Myocyte (in vitro differentiated cells): ENCODE measurements at regions not wholly inside any gene's neighbourhood (a gene's known extent, or its start where the extent isn't known, plus 50 kb on each side); places are given as distances from the start of the nearest gene placed in this dataset.

Source experiments
- DNase-seq: peaks from one replicate; pipeline ENCODE4 v3.0.0-alpha.2; 2012; ENCODE audit warnings: low read depth

DNA sequence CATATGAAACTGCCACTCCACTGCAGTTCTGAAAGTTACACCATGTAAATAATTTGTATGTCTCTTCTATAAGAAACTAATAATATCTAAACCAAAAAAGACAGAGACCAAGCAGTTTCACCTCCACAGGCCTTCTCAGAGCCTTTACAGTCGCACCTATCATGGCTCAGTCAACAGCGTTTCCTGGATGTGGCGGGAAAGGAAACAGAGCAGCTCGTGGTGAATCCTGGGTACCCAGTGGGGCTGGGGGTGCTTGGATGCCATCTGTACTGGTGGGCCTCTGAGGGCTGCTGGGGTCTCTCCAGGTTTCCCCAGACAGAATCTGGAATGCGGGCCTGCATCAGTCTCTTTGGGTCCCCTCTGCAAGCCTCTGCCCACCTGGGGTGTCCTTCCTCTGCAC lies 100.2 kb upstream of the CASZ1 start:
- no peak for DNase-seq

DNA sequence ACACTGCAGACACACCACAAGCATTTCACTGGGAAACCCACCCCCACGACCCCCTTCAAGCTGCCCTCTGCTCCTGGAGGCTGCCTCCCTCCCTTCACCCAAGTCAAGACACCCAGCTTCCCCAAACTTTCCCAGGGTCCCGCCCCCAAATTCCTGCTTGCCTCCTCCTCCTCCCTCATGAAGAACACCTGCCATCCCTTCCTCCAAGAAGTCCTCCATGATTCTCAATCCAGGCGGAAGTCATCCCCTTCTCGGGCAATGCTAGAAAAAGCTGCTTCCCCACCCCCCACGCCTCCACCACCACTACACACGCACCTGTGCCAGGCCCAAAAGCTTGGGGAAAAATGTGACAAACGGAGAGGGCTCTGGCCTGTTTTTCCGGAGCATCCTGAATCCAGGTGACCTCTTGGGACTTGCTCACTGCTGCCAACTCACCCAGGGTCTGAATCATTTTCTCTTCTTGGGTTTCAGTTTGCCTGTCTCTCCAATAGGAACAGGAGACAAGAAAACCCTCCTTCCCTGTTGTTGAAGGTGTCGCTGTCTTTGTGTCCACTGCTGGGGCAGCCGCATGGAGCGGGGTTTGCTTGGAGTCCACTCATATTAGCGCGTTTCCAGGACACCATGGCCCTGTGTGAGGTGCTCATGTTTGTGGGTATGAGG lies 101.0 kb upstream of the CASZ1 start:
- DNase-seq = no peak

DNA sequence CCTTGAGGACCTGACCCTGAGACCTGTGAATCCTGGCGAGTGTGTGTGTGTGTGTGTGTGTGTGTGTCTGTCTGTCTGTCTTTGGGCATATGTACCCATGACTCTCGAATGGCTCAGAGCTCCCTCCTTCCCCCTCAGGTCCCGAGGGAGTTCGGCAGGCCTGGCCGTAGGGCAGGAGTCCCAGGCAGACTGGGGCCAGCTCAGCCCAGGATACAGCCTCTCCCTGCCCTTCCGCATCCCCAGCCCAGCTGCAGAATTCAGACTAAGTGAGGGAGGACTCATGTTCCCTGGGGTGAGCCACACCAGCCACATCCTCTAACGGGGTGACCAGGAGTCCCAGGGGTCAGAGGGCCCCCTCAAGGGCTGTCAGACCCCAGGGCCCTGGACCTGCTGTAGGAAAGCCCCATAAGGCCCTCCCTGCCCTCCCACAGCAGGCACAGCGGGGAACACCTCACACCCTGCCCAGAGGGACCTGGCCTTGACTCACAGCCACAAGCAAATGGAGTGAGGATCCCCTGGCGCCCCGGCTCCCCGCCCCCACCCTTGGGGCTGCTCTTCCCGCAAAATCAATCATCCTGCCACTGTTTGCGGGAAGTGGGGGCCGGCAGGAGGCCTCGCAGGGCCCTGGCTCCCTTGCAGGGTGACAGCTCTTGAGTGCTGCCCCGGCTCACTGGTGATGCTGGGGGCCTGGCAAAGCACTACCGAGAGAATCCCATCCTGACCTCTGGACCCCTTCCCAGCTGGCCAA lies 101.7 kb upstream of the CASZ1 start:
- peak; percentile 27 for DNase-seq

DNA sequence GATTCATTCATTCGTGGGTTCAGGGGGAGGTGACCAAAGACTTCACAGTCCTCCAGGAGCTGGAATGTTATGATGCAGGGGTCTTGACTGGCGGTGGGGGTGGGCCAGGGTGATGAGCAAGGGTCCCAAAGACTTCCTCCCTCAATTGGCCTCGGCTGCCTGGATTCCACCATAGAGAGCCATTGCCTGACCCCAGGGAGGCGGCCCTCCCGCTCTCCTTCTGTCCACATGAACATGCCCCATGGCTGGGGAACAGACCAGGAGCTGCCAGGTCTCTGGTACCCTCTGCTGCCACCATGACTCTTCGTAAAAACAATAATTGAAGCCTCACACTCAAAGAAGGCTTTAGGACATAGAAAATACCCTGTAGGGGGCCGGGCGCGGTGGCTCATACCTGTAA lies 102.5 kb upstream of the CASZ1 start:
- DNase-seq = no peak

DNA sequence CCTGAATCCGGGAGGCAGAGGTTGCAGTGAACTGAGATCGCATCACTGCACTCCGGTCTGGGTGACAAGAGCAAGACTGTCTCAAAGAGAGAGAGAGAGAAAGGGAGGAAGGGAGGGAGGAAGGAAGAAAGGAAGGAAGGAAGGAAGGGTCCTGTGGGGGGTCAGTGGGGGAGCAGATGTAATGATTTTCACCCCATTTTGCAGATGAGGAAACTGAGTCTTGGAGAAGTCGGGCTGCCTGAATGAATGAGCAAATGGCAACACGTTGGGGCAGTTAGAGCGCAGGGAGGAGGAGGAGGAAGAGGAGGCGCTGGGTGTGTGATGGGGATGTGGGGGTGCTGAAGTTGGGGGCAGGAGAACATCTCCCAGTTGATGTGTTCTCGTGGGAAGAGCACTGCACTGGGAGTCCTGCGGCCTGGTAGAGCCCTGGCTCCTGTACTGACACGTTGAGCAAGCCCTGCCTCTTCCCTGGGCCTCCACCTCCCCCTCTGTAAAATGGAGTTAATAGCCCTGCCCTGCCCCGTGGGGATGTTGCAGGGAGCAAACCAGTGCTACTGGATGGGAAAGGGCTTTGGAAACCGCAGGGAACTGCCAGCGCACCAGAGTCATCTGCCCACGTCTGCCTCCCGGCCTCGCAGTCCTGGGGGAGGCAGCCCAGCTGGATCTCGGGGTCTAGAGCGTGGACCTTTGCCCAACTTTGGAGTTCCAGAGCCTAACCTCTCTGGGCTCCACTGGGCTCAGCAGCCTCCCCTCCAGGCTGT lies 103.2 kb upstream of the CASZ1 start:
- DNase-seq = no peak

DNA sequence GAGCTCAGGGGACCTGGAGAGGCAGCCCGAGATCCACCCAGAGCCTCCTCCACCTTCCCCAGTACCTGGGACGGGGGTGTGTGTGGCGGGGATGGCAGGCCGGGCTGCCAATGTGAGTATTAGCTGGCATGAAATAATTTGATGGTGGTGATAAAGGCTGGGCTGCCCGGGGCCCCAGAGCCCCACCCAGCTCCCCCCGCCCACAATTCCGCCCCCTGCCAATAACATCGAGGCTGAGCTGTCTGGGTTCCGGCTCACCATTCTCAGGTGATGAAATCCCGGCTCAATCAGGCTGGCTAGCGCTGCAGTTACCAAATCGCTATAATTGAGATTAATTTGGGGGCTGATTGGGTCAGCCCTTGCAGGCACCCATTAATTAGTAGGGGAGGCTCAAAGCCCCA lies 103.8 kb upstream of the CASZ1 start:
- no peak for DNase-seq

DNA sequence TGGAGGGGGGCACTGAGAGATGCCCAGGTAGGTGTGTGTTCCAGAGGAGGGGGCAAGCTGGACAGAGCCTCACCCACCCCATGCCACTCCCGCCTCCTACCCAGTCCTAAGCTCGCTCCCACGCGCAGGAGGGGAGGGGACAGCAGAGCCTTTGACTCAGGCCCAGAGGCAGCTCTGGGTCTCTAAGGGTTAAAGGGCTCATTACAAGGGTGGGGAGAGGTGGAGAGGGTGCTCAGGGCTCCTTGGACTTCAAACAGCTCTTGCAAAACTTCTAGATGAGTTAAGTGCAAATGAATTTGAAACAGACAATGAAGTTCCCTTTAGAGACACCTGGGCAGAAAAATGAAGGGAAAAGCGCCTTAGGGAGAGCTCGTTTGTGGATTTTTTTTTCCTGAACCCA lies 104.2 kb upstream of the CASZ1 start:
- DNase-seq = no peak

DNA sequence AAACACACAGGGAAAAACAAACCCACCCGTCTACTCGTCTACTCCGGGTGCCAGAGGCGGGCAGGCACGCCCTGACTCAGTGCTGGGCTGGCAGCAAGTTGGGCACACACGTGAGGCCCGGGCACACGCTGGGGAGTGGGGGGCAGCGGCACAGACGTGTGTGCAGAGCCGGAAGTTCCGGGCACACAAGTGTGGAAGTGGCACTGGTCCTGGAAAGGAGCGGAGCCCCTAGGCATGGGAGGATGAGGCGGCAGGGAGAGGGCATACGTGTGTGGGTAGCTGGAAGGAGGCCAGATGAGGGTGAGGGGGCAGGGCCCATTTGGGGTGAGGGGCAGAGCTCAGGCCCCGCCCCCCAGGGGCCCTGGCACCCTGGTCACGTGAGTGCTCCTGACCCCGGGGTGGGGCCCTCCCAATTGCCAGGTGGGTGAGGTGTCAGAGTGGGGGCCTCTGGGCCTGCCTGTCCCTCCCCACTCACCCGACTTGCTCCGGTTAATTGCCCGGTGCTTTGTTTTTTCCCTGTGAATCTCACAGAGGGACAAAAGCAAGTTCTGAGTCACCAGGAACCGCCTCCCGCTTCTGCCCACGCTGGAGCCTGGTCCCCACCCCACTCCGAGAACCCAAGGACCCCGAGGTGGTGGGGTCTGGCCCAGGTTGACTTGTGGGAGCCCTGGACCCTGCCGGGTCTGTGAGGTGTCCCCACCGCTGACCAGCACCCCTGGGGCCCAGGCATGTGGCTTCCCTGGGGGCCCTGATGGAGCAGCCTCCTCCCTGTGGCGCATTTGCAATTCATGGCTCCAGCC lies 104.8 kb upstream of the CASZ1 start:
- DNase-seq = no peak

DNA sequence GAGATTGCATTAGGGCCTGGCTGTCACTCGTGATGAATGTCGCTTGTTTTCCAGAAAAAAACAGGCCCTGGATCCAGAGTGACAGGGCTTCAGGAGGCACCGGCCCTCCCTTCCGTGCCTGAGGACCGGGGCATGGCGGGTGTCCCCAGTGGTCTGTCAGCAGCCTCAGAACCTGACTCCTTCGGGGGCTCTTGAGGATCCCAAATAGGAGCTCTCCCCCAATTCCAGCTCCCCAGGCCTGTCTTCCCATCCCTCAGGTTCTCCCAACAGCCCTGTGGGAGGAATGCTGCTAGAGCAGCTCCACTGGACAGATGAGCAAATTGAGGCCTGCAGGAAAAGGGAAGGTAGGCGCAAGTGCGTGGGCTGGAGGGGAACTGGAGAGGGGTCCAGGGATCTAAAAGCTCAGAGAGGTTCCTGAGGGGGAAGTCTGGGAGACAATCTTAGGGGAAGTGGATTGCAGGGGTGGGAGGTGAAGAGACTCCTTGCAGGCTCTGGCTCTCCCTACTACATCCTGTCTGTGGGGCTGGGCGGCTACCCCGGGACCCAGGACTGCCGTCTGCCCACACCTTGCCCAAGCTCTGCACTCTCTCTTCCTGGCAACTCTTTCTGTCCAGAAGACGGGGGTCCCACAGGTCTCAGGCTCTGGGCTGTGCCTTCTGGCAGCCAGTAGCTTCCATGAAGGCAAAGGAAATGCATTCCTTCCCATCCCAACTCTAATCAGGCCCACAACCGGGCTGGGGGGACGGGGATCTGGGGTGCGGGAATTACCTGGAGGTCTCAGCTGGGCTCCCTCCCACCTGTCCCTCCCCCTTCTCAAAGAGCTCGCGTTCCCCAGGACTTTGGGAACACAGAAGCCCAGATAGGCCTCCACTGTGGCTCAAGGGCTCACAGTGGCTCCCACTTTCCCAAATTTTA lies 105.7 kb upstream of the CASZ1 start:
- no peak for DNase-seq

DNA sequence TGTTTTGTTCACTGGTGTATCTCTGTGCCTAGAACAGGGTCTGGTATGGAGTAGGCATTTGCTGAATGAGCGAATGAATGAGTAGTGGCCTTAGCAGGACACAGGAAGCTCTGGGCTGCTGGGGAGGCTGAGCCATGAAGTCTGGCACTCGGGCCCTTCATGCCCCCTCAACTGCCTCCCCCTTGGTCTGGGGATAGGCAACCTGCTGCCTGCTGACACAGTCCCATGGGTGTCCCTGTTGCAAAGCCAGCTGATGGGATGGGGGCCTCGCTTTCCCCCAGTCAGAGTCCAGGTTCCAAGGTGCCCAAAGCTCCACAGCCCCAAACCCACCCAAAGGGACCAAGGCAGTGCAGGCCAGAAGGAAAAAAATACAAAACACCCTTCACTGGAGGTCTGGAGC lies 107.0 kb upstream of the CASZ1 start:
- DNase-seq = no peak

DNA sequence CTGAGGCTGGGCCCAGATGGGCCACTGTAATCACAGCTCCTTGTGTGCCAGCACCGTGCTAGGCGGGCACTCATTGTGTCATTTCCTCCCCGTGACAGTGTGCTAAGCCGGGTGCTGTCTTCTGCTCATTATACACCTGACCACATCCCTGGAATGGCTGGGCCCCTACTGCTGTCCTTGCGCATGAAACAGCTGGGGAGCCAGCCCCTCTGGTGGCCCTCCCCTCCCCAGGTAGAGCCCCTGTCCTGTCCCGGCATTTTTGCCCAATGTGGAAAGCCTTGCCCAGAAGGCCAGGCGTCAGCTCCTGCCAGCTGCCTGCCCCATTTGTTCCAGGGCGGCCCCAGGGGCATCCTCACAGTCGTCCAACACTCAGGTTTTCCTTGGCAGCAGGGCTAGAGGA lies 107.4 kb upstream of the CASZ1 start:
- DNase-seq = no peak

DNA sequence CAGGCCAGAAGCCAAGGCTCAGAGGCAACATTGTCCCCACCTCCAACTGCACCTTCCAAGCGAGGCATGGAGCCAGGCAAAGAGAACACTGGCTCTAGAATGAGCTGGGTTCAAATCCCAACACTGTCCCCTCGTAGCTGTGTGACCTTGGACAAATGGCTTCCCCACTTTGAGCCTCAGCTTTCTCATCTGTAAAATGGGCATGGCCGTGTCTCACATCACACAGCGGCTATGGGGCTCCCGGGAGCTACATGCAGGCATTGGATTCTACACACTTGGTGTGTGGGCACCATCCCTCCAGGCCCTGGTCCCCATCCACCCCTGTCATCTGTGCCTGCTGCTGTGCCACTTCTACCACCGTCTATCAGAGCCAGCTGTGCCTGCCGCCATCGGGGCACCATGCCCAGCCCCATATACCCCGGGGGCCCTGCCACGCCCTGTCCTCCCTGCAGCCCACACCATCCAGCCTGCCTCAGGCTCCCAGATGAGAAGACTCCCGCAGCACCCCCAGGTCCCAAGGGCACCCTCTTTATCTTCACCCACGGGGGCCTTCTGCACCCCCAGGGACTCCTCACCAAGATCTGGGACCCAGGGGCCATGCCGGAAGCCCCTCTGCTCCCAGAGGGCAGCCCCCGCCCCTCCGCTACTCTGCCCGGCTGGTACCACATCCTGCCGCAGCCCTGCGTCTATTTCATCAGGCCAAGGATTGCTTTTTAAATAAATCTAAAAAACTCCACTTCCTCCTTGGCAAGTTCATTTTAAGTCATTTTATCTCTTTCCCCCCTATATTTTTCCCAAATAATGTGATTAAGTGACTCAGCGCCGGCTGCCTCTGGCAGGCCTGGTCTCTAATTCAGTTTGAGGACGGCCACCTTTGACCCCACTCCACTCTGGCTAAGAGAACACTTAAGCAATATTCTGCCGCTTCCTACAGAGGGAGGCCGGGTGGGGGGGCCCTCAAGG lies 107.8 kb upstream of the TARDBP start:
- DNase-seq = no peak

DNA sequence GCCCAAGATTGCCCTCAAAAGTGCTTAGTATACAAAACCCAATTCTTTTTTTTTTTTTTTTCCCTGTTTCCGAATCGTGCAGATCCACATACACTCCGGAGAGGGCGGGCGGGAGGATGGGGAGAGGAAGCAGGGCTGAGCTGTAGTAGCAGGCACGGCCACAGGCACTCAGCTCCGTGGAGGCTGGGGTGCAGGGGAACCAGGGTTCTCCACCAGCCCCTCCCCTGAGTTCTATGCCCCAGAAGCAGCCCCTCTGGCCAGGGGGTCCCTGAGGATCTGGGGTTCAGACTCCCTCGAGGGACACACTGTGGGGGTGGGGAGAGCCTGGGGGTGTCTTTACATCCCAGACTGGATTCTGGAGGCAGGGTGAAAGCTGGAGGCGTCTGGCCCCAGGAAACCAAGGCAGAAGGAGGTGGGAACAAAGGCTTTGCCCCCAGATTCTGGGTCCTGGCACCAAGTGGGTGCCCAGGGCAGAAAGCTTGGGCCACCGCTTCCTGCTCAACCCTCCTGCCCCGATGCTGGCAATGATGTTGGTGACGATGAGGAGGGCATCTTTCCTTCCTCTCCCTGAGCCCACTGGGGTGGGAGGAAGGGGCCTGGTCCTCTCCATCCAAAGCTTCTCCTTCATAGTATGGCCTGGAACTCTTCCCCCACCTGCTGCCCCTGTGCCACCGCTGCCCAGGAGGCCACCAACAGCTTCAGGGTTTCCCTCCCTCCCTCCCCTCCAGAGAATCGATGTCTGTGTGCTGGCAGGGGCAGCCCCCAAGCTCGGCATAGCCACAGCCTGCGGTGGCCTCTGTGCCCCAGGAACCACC lies 106.4 kb upstream of the TARDBP start:
- DNase-seq = no peak

DNA sequence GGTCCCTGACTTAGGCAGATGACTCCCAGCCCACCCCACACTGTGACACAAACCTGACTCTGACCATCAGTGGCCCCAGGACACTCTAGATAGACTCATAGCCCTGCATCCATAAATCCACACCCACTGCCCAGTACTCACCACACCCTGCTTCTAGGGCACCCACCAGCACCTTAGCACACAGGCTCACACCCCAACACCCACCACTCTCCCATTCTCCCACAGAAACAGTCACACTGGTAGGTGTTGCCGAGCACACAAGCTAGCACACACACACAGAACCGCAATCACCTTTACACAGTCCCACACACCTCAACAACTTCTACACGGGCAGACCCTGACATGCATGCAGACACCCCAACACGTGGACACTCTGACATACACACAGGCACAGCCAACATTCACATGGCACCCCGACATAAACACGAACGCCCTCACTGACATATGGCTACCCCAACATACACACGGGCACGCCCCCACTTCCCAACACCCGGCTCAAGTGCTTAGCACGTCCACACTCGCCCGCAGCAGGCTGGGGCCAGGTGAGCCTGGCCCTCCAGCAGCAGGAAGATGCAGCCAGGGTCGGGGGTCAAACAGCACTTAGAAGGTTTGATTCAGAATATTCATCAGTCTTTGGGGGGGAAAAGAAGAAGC lies 105.5 kb upstream of the TARDBP start:
- DNase-seq = no peak

DNA sequence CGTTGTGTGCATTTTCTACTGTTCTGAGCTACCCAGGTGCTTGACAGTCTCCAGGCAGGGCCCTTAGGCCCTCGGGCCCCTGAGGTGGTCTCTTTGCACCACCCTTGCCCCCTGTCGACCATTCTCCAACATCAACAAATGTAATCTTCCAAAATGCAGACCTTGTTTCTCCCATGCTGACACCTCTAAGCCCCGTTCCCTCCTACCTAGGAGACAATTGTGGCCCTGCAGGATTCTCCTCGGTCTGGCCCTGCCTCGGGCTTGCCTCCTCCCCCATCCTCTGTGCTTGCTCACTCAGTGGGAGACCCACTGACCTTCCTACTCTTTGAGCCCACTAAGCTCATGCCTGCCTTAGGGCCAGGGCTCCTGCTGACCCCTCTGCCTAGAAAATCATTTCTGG lies 104.2 kb upstream of the TARDBP start:
- DNase-seq = no peak

DNA sequence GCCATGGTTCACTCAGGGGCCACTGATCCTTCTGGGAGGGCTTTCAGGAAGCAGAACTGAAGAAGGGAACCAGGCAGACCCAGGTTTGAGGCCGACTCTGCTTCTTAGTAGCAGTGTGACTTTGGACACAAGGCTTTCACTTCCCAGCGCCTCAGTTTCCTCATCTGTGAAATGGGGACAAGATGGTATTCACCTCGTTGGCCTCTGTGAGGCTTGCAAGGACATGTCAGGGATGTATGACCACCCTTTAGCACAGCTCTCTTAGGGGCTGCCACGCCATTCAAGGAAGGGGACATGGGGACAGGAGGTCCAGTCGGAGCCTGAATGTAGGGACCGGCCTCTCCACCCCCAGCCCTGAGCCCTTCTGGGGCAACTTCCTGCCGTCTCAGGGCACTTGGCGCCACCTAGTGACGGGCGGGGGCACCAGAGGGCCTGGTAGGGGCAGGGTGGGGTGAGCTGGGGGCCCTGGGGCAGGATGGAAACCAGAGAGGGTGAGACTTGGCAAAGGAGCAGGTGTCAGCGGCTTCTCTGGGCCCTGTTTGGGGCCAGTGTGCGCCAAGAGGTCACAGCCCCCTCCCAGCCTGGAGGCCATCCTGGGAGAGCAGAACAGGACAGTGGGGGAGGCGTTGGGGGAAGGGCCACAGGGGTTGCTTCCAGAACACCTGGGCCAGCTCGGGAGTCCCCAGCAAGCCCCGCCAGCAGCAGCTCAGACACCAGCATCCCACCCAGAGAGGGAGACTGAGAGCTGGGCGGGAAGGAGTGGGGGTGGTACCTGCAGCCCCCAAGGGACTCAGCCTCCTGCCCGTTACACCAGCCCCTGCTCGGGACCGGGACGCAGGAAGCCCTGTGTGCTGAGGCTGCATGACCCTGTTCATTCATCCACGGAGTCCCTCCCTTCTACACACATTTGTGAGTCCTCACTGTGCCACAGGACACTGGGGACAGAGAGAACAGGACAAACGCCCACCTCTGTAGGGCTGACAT lies 102.5 kb upstream of the TARDBP start:
- DNase-seq = peak; percentile 35
